Breast epithelium (tissue), 3 donors: ENCODE measurements at regions not wholly inside any gene's neighbourhood (a gene's known extent, or its start where the extent isn't known, plus 50 kb on each side); places are given as distances from the start of the nearest gene placed in this dataset.

Experiments used
- POLR2AphosphoS5 ChIP-seq, 3 donors: sonication (generic); formaldehyde crosslinking; IDR thresholded peaks; one replicate each; pipeline ENCODE4 v1.6.1; 2017; ENCODE audit warnings: antibody characterized with exemption in 3 of 3
- TF ChIP-seq, protein P1 (sequence below), 3 donors: fragments of 450-650 bp; IDR thresholded peaks; one replicate each; pipeline ENCODE4 v1.5.1; 2016 to 2017; ENCODE audit warnings: antibody characterized with exemption in 3 of 3, mild to moderate bottlenecking in 3 of 3, moderate library complexity in 3 of 3

DNA sequence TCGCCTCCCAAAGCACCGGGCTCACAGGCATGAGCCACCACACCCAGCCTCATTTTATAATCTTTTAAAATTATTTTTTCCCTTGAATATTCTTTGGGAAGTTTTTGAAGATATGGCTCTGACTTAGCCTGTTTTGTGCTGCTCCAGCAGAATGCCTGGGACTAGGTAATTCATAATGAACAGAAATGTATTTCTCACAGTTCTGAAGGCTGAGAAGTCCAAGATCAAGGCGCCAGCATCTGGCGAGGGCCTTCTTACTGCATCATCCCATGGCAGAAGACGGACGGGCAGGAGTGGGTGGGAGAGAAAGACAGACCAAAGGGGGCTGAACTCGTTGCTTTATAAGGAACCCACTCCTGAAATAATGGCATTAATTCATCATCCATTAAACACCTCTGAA is 99.0 kb upstream of the SLC25A33 start:
- TF ChIP-seq, protein P1, sequence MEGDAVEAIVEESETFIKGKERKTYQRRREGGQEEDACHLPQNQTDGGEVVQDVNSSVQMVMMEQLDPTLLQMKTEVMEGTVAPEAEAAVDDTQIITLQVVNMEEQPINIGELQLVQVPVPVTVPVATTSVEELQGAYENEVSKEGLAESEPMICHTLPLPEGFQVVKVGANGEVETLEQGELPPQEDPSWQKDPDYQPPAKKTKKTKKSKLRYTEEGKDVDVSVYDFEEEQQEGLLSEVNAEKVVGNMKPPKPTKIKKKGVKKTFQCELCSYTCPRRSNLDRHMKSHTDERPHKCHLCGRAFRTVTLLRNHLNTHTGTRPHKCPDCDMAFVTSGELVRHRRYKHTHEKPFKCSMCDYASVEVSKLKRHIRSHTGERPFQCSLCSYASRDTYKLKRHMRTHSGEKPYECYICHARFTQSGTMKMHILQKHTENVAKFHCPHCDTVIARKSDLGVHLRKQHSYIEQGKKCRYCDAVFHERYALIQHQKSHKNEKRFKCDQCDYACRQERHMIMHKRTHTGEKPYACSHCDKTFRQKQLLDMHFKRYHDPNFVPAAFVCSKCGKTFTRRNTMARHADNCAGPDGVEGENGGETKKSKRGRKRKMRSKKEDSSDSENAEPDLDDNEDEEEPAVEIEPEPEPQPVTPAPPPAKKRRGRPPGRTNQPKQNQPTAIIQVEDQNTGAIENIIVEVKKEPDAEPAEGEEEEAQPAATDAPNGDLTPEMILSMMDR (IDR thresholded peaks at IDR 0.05) = no peak
- TF ChIP-seq POLR2AphosphoS5 (IDR thresholded peaks at IDR 0.05) = no peak
